ENCODE measurements at regions not wholly inside any gene's neighbourhood (a gene's known extent, or its start where the extent isn't known, plus 50 kb on each side); places are given as distances from the start of the nearest gene placed in this dataset.

DNA sequence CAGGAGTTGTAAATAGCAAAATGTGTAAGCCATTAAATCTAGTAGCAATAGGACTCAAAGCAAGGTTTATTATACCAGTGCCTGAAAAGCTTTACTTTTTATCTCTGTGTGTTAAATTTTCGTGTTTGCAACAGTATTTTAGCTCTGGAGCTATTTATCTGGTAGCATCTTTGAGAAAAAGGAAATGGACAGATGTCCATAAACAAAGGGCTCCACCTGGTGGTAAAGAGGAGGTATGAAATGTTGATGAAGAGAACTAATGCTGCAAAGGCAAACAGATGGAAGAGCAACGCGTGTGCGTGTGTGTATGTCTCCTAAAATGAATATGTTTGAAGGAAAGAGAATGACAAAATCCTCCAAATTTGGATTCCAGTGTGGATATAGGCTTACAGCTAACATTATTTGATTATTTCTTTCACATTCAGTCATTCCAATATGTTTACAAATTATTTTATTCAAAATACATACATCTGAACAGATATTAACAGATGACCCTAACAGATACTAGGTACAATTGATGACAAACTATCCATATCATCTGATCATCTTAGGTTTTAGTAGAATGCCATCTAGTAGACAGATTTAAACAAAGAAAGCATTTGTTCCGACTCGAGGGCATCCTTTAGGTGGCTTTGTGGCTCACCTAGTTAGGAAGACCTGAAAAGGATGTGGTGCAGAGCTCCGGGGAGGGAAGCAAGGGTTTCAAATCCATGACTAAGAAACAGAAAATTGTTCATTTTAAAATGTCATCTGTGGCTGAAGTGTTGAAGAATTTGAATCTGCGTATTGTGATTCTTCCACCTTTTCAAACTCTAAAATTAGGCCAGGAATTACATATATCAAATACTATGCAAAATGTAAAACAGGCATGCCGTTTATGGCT lies 383.3 kb downstream of the MTX2 start:
- DNase-seq, result peak; percentile 12

DNA sequence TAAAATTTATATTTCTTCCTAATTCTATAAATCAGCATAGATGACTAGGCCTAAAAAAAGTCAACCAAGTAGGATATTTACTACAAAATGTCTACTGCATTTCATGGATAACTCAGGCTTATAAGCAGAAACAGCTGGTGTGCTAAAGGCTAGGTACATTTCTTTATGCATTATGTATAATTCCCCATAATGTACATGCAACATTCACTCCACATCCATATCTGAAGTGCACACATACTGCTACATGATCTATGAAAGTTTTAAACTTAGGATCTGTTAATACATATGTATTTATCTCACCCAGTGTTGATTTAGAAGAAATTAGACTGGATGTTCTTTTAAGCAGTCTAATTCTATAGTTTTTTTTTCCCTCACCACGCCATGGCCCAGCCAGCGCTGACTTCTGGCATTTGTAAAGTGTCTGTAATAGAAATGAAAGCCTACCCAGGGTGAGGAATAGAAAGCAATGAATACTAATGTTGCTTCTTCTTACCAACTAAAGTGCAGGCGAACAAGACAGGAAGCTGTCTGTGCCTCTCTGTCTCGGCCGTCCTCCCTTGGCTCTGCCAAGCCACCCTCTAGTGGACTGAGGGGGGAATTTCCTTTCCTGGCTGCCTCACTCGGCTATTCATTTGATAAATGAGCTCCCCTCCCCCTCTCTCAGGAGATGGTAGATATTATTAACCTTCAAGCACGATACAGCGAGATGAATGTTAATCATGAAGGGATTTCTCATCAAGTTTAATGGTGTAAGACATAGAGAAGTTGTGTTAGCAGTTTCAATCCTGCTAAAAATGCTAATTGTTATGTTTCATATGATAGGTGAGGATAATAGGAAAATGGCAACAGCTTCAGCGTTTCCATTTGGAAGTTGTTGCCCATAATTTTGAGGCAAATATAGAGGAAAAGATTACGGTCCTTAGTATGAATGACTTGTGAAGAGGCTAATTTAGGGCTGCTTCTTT lies 384.5 kb downstream of the MTX2 start:
- no peak for DNase-seq

DNA sequence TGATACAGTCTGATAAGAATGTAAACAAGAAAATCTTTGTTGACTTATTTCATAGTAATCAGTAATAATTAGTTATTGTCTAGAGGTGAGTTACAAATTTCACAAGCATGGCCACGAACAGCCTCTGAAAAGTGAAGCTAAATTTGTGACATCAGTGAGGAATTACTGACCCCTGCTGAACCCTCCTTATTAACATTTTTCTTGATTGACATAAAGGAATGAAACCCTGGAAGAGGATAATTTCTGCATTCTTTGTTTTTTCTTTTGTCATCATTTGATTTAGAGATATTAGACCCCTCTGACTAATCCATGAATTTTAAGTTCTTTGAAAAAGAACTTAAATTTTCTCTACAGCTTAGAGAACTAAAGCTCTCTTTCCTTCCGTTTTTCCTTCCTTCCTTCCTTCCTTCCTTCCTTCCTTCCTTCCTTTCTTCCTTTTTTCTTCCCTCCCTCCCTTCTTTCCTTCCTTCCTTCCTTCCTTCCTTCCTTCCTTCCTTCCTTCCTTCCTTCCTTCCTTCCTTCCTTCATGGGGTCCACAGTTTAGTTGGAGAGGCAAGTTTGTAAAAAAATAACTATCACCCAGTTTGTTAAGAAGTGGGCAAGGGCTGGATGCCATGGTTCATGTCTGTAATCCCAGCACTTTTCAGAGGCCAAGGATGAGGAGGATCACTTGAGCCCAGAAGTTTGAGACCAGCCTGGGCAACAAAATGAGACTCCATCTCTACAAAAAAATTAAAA lies 387.0 kb downstream of the MTX2 start:
- no peak for DNase-seq

DNA sequence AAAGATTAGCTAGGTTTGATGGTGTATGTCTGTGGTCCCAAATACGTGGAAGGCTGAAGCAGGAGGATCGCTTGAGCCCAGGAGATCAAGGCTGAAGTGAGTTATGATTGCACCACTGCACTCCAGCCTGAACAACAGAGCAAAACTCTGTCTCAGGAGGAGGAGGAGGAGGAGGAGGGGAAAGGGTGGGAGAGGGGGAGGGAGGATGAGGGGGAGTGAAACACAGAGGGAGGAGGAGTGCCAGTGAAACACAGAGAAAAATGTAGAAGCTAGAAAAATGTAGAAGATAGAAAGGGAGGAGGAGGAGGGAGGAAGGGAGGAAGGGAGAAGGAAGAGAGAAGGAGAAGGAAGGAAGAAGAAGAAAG lies 387.5 kb downstream of the MTX2 start:
- no peak for DNase-seq

DNA sequence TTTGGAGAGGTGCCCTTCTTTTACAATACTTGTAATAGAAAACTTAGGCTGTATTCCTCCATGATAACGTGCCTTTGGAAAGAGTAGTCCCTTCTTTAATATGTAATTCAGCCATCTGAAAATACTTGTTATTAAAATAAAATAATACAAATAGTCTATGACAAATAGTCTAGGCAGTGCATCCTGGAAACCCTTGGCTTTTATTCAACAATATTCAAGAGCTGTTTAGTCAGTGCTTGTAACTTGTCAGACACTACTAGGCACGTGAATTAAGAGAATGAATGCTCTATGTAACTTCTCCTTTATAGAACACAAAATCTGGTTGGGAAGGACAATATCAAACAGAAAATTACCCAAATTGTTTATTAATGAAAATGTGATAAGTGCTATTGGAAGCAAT lies 388.2 kb downstream of the MTX2 start:
- no peak for DNase-seq

DNA sequence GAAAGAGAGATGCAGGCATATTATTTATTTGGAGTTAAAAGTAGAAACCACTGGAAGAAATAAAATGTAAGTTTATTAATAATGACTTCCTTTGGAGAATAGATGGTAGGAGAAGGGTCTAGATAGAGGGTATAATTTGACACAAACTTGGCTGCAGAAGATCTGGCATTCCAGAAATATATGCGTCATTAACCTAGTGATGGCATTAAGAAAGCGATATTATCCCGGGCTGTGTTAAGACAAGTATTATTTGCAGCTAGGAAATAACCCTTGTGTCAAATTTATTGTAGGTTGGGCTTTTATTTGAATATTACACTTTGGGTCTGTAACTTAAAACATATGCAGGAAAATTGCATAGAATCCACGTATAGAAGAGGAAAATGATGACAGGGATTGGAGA lies 389.5 kb downstream of the MTX2 start:
- DNase-seq, result no peak

DNA sequence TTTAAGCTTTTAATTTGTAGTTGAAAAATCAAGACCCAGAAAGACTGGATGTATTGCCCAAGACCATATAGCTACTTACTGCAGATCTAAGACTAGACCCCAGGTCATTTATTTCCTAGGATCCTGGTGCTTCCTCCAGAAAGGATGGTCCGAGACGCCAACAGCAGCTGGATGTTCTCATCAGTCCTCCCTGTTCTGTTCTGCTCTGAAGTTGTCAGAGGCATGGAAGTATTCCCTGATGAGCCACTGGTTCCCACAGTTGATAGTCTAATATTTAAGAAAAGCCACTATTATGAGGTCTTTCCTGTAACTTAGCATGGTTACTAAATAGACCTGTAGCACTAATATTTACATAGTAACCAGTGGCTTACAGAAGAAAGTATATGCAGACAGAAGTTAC lies 393.5 kb downstream of the MTX2 start:
- no peak for DNase-seq

DNA sequence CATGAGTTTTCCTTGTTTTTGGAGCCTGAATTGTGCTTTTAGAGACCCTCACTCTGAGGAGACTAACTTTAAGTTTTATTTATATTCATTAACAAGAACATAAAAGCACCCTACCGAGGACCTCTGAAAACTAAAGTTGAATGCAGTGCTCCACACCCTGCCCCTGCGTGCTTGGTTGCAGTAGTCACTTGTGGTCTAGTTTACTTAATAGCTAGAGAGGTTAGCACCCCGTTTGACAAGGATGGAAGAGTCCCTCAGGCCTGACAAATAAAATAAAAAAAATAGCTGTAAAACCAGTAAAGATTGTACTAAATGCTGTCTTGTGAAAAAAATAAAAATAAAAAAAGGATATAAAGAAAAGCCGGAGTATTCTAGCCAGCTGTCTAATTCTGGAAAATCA lies 395.2 kb downstream of the MTX2 start:
- DNase-seq, result no peak

DNA sequence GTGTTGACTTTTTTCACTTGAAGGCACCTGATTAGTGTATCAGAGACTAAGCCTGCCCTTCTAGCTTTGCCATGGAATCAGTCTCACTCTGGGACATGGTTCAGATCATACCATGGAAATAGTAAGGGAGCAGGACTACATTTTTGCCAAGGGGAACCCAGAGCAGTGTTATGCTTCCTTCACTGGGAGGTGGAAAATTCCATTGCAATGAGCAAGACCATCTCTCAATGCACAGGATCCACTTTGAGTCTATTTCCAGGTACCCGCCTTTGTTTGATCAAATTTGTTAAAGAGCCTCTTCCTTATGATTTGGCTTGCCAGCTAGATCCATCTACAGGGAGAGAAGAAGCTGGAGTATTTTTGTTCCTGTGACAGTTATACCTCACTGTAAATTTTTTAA lies 395.8 kb downstream of the MTX2 start:
- no peak for DNase-seq

DNA sequence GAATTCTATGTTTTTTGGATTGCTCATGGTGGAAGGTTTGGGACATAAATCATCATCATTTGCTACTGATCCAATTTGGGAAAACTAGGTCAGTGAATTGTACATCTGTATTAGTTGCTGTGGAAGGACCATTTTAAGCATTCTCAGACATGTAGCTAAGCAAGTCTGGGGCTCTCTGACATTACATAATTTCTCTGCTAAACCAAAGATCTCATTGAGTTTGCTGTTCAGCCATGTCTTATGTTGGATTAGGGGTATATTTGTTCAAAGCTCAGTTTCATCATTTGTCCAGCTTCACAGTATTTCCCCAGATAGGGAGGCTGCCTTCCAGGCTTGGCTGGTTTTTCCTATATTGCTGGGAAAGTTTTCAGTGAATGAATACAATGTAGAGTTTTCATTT lies 399.7 kb downstream of the MTX2 start:
- DNase-seq, result no peak

DNA sequence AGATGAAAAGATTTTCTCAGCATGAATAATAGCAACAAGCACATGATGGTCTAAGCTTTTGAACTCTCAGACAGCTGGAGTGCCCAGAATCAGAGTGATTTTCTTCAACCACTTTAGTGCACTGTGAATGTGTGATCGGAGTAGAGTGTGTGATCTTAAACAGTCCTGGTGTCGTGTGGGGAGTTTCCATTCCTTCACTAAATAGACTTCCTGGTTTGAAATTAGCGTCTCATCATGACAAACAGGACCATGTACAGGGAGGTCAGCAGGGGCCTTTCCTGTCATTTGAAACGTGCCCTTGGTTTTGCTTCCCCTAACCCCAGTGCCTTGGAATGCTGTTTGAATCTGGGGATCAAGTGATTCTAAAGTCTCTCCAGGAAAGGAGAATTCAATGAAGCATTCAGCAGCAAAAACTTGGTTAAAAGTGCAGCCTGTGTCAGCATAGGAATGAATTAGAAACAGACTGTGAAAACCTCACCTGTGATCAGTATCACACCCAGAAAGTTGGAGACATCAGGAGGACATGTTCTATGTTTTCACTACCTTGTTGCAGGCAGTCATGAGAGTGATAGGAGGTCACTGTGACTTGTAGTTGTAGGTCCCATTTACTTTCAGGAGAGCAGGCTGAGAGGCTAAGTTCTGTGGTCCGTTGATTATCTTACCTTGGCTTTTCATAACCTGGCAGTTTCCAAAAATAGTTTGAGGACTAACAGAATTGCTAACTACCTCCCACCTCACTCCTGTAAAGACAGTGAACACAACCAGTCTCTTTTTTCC lies 400.3 kb downstream of the MTX2 start:
- no peak for DNase-seq

DNA sequence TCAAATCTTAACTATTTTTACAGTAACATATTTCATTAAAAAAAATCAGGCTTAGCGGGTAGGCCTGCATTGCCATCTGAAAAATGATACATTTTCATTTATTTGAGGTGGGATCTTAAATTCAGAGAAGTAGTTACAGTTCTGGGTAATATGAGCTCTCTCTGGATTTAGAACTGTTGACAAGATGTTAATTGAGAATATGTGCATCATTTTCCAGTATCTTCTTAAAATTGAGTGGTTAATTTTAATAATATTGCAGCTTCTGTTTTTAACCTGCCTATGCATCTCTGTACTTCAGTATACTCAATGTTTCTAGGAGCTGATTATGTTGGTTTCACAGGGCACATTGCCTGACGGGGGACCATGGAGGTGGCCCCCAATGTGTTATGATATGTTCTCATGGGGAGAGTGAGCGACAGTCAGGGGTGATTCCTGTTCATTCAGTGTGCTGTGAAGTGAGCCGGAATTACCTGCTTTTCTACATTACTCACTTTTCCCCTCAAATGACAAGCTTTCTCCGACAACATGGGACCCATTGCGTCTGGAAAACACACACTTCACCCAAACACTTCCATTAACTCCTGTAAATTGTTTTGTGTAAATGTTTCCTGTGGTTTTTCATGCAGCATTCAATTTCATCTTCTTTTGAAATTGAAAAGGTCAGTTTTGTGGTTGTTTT lies 406.2 kb downstream of the MTX2 start:
- no peak for DNase-seq

DNA sequence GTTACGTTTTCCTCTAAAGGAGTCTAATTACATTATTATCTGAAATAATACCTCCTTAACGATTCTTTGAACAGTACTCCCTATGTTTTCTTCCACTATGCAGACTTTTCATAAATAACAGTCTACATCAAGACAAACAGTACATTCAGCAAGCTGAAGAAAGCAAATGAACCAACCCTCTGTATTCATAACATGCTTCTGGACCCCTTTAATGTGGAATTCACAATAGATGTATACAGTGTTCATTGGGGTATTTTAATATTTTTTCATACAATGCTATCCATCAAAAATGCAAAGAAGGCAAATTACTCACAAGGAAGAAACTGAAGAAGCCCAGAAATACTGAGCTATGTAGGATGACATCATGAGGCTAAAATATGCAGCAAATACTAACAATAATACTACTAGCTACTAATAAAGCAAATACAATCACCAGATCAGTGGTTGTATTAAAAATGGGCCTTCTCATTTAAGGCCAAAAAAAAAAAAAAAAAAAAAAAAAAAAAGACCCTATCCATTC lies 408.6 kb downstream of the MTX2 start:
- DNase-seq, result no peak

DNA sequence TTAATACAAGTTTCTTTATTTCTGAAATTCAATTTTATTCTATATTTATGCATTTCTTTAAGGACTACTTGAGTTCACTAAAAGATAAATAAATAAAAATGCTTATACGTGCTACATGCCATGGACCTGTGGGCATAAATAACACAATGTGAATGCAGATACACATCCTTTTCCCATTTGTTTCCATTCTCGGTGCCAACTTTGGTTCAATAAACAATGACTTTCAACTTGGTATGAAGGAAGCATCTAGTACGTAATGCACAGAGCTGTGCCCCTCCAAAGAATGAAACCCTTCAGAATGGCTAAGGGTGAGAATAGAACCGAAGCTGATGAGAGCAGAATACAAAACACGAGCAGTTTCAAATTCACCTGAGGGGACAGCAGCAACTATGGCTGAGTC lies 409.3 kb downstream of the MTX2 start:
- DNase-seq, result no peak

DNA sequence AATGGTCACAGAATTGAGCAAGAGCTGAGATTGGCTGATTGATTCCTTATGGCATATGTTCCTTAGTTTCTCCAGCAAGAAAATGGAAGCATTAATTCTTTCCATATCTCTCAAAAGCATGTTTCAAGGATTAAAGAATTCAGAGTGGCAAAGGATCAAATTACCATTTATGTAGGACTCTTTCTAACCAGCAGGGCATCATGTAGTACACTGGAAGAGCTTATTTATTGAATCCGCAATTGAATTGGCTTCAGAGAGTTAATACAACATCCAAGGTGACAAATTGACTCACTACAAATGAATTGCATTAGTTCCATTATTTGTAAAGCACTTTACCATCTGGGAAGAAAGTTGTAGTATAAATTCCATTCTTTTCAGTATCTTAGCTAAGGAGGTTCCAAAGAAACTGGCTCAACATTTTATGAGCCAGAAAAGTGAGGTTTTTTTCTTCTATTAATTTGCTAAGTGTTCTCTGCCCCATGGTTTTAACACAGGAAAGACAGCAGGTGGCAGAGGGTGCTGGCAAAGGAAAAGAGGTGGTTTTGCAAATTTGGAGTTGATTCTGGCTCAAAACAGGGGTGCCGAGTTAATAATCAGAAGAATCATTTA lies 409.9 kb downstream of the MTX2 start:
- DNase-seq, result no peak

DNA sequence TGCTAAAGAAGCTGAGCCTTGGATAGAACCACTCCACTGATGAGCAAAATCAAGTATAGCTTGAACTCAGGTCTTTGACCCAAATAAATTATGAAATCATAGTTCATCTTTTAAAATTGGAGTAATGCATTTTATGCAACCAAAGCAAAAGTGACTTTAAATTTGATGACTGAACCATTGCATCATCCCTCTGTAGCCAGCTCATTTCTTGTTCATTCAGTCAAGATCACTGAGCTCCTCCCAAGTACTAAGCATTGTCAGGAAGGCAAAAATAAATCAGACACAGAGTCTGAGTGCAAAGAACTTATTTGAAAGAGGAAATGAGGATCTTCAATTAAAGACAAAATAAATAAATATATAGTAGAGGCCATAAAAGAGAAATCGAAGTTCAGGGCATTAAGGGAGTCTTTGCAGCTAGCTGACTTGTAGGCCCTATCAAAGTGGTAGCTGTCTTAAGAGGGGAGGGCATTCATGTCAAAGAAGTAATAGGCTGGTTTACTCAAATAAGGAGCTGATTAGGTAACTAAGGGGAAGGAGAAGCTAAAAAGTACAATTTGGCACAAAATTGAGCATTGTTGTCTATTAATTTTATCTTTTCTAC lies 411.8 kb downstream of the MTX2 start:
- DNase-seq, result no peak

DNA sequence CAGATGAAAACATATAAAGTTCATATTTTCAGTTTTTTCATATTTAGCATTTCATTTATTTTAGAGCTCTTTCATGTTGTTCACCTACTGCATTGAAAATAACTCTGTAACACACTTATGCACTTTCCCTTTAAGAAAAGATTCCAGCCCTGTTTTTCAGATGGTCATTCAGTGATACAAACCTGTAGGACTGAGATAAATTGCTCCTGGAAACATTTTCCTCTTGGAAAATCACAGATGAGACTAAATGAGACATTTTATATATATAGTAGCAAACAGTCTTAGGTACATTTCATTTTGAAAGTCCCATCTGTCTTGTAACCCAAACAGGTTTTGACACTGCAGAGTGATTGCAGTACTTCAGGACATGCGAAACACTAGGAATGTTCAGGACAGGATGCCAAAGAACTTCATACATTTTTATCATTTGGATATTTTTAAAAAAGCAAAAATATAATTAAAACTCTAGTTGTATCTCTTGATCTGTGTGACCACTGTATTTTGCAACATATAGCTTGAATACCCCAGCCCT lies 412.4 kb downstream of the MTX2 start:
- DNase-seq, result no peak

DNA sequence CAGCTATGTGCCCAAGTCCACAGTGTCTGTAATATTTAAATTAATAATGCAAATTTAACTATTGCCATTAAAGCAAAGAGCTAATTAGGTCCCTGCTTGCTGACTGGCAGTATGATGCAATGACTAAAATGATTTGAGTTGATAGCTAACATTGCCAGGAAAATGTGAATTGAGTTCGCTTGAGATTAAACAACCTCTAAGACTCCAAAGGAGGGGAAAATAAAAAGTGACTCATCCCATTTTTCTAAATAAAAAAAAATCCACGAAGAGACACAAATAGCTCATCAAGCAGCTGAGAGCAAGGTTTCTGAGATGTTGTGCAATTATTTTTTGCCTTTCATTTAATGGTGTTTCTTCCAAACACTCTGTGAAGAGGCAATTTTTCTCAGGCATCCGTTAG lies 413.0 kb downstream of the MTX2 start:
- no peak for DNase-seq

DNA sequence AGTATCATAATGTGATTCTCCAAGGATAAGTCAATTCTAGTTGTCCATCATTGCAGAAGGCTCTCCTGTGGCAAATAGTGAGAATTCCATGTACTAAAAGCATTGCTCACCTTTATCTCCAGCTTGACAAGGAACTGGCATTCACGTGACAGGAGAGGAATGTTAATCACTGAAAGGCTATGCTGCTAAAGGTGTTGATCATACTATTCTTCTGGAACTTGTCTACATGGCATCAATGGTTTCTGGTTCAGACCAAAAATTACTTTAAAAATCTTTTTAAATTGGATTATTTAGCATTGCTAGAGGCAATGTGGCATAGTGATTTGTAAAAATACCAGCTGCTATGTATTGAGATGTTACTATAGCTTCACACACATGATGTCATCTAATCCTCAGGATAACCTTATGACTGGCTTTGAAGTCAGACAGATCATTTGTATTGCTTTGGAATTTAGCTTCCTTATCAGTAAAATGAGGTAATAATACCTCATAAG lies 414.4 kb downstream of the MTX2 start:
- DNase-seq, result no peak

DNA sequence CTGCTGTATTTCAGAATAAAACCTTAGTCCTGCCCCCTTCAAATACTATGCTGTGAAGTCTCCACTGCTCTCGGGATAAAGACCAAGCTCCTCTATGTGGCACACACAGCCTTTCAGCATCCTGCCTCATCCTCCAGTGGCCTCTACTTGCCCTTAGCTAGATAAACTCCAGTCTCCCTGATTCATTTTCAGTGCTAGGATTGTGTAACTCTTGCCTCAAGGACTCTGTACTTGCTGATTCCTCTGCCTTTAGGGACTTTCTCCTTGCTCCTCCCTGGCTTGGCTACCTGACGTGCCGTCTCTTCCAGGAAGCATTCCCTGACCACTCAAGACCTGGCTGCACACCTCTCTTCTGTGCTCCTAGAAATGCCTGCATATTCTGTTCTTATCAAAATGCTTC lies 416.7 kb downstream of the MTX2 start:
- DNase-seq, result no peak
